K562 (cell line): ENCODE measurements at regions not wholly inside any gene's neighbourhood (a gene's known extent, or its start where the extent isn't known, plus 50 kb on each side); places are given as distances from the start of the nearest gene placed in this dataset.

ENCODE experiments used
- CBFA2T3 ChIP-seq: fragments of 450-650 bp; IDR thresholded peaks from 2 replicates; pipeline ENCODE4 v1.6.1; 2017
- DDX20 ChIP-seq: fragments of 450-650 bp; IDR thresholded peaks from 2 replicates; pipeline ENCODE4 v1.6.1; 2016; ENCODE audit warnings: missing genetic modification characterization, low read depth, mild to moderate bottlenecking, missing compliant biosample characterization, moderate library complexity
- DIDO1 ChIP-seq: fragments of 450-650 bp; IDR thresholded peaks from 2 replicates; pipeline ENCODE4 v1.6.1; 2016; ENCODE audit warnings: low read depth, missing biosample characterization, missing genetic modification characterization
- ETS2 ChIP-seq: IDR thresholded peaks from 2 replicates; pipeline ENCODE4 v1.6.1; 2016; ENCODE audit warnings: borderline replicate concordance, missing genetic modification characterization, mild to moderate bottlenecking, moderate library complexity, missing compliant biosample characterization; ENCODE audit not compliant: poor library complexity, severe bottlenecking
- KDM1A ChIP-seq, 2 experiments: fragments of 450-650 bp; IDR thresholded peaks; 2 replicates each; pipeline ENCODE4 v1.6.1; 2016; ENCODE audit warnings: mild to moderate bottlenecking in 2 of 2
- KLF6 ChIP-seq: fragments of 250-450 bp; sonication (Bioruptor Pico); IDR thresholded peaks from 2 replicates; pipeline ENCODE4 v1.4.0; 2020; ENCODE audit warnings: mild to moderate bottlenecking, moderate library complexity, borderline replicate concordance
- MIER1 ChIP-seq: fragments of 450-650 bp; IDR thresholded peaks from 2 replicates; pipeline ENCODE4 v1.6.1; 2016; ENCODE audit warnings: antibody characterized with exemption, mild to moderate bottlenecking, low read depth
- NFRKB ChIP-seq: fragments of 450-650 bp; IDR thresholded peaks from 2 replicates; pipeline ENCODE4 v1.6.1; 2016; ENCODE audit warnings: low read depth
- OTX1 ChIP-seq: fragments of 450-650 bp; formaldehyde crosslinking; IDR thresholded peaks from 2 replicates; pipeline ENCODE4 v1.4.0; 2022; ENCODE audit warnings: mild to moderate bottlenecking
- POLR3G ChIP-seq: IDR thresholded peaks from 2 replicates; pipeline ENCODE4 v1.6.1; 2011; ENCODE audit not compliant: insufficient read length, insufficient replicate concordance; ENCODE audit errors: extremely low read depth
- PTTG1 ChIP-seq: fragments of 450-650 bp; IDR thresholded peaks from 2 replicates; pipeline ENCODE4 v1.6.1; 2016; ENCODE audit warnings: low read depth, mild to moderate bottlenecking, missing genetic modification characterization, missing compliant biosample characterization
- SMAD3 ChIP-seq: fragments of 450-650 bp; formaldehyde crosslinking; conservative IDR thresholded peaks from 2 replicates; pipeline ENCODE4 v1.4.0; 2020; ENCODE audit warnings: mild to moderate bottlenecking
- TCFL5 ChIP-seq: fragments of 250-450 bp; sonication (Bioruptor Pico); conservative IDR thresholded peaks from 2 replicates; pipeline ENCODE4 v1.6.1; 2021; ENCODE audit warnings: mild to moderate bottlenecking, moderate library complexity, matching md5 sums
- ZKSCAN1 ChIP-seq: fragments of 150-350 bp; IDR thresholded peaks from 2 replicates; pipeline ENCODE4 v1.6.1; 2016; ENCODE audit warnings: low read depth, low read length
- ZNF311 ChIP-seq: fragments of 250-450 bp; sonication (Bioruptor Pico); IDR thresholded peaks from 2 replicates; pipeline ENCODE4 v1.4.0; 2020; ENCODE audit warnings: mild to moderate bottlenecking, moderate library complexity
- ZNF75A ChIP-seq: fragments of 450-650 bp; formaldehyde crosslinking; IDR thresholded peaks from 2 replicates; pipeline ENCODE4 v1.4.0; 2020; ENCODE audit warnings: mild to moderate bottlenecking
- ZNF785 ChIP-seq: fragments of 250-450 bp; sonication (Bioruptor Pico); IDR thresholded peaks from 2 replicates; pipeline ENCODE4 v1.4.0; 2020; ENCODE audit warnings: mild to moderate bottlenecking
- TF ChIP-seq, protein P1 (sequence below): fragments of 250-450 bp; sonication (Bioruptor Pico); IDR thresholded peaks from 2 replicates; pipeline ENCODE4 v1.4.0; 2020; ENCODE audit warnings: mild to moderate bottlenecking
- TF ChIP-seq, protein P2 (sequence below): fragments of 200-800 bp; sonication (Bioruptor generic); IDR thresholded peaks from 2 replicates; pipeline ENCODE4 v1.6.1; 2017; ENCODE audit warnings: missing genetic modification characterization, missing compliant biosample characterization
- TF ChIP-seq, protein P3 (sequence below): fragments of 450-650 bp; formaldehyde crosslinking; IDR thresholded peaks from 2 replicates; pipeline ENCODE4 v1.4.0; 2020; ENCODE audit warnings: mild to moderate bottlenecking, moderate library complexity
- TF ChIP-seq, protein P4 (sequence below): fragments of 450-650 bp; formaldehyde crosslinking; IDR thresholded peaks from 2 replicates; pipeline ENCODE4 v1.4.0; 2020; ENCODE audit warnings: mild to moderate bottlenecking, mixed read lengths
- TF ChIP-seq, protein P5 (sequence below): fragments of 250-450 bp; sonication (Bioruptor Pico); IDR thresholded peaks from 2 replicates; pipeline ENCODE4 v1.8.0; 2022; ENCODE audit warnings: inconsistent platforms

DNA sequence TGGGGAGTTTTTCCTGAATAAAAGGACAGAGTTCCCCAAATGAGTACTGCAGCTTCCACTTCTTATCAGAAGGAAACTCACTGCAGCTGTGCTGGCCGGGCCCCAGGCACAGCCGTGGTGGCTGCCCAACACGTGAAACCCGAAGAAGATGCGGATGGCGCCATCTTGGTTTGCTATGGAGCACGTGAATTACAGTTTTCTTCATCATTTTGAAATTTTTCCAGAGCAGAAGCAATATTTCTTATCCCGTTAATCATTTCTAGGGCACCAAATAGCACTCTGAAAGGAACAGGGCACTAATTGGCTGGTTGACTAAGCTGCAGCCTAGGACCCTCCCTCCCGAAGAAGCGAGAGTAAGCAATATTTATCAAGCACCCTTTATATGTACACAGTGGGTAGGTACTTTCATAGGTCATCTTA is 63.2 kb upstream of the EPS8L3 start (continued):
- TF ChIP-seq, protein P1, sequence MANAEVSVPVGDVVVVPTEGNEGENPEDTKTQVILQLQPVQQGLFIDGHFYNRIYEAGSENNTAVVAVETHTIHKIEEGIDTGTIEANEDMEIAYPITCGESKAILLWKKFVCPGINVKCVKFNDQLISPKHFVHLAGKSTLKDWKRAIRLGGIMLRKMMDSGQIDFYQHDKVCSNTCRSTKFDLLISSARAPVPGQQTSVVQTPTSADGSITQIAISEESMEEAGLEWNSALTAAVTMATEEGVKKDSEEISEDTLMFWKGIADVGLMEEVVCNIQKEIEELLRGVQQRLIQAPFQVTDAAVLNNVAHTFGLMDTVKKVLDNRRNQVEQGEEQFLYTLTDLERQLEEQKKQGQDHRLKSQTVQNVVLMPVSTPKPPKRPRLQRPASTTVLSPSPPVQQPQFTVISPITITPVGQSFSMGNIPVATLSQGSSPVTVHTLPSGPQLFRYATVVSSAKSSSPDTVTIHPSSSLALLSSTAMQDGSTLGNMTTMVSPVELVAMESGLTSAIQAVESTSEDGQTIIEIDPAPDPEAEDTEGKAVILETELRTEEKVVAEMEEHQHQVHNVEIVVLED (CRISPR knock-in tag), result peak; percentile 55
- TF ChIP-seq ZKSCAN1 (no peak), KLF6 (CRISPR knock-in tag) (peak; percentile 90; the same call in 1 of the 2 replicates), OTX1 (CRISPR knock-in tag) (peak; percentile 59; the same call in 1 of the 2 replicates), NFRKB (peak; percentile 74), POLR3G (no peak), MIER1 (no peak), DDX20 (peak; percentile 26; the same call in 1 of the 2 replicates), ETS2 (tag) (peak; percentile 41), CBFA2T3 (peak; percentile 62), PTTG1 (tag) (peak; percentile 65; the same call in 1 of the 2 replicates), ZNF785 (no peak), ZNF75A (CRISPR knock-in tag) (peak; percentile 48; the same call in 1 of the 2 replicates), TCFL5 (CRISPR knock-in tag) (0 out of 2 replicates have a peak, but pooled peaks have one; percentile 74), SMAD3 (CRISPR knock-in tag) (peak; percentile 88), ZNF311 (peak; percentile 86), DIDO1 (tag) (0 out of 2 replicates have a peak, but pooled peaks have one; percentile 42), KDM1A (IDR thresholded peaks at IDR 0.05) (0 out of 4 replicates have a peak, but pooled peaks of 1 of the 2 experiments have one; percentile 9)
- TF ChIP-seq, protein P2, sequence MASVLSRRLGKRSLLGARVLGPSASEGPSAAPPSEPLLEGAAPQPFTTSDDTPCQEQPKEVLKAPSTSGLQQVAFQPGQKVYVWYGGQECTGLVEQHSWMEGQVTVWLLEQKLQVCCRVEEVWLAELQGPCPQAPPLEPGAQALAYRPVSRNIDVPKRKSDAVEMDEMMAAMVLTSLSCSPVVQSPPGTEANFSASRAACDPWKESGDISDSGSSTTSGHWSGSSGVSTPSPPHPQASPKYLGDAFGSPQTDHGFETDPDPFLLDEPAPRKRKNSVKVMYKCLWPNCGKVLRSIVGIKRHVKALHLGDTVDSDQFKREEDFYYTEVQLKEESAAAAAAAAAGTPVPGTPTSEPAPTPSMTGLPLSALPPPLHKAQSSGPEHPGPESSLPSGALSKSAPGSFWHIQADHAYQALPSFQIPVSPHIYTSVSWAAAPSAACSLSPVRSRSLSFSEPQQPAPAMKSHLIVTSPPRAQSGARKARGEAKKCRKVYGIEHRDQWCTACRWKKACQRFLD (CRISPR knock-in tag), result peak; percentile 97
- TF ChIP-seq, protein P3, sequence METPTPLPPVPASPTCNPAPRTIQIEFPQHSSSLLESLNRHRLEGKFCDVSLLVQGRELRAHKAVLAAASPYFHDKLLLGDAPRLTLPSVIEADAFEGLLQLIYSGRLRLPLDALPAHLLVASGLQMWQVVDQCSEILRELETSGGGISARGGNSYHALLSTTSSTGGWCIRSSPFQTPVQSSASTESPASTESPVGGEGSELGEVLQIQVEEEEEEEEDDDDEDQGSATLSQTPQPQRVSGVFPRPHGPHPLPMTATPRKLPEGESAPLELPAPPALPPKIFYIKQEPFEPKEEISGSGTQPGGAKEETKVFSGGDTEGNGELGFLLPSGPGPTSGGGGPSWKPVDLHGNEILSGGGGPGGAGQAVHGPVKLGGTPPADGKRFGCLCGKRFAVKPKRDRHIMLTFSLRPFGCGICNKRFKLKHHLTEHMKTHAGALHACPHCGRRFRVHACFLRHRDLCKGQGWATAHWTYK, result peak; percentile 74
- TF ChIP-seq, protein P4, sequence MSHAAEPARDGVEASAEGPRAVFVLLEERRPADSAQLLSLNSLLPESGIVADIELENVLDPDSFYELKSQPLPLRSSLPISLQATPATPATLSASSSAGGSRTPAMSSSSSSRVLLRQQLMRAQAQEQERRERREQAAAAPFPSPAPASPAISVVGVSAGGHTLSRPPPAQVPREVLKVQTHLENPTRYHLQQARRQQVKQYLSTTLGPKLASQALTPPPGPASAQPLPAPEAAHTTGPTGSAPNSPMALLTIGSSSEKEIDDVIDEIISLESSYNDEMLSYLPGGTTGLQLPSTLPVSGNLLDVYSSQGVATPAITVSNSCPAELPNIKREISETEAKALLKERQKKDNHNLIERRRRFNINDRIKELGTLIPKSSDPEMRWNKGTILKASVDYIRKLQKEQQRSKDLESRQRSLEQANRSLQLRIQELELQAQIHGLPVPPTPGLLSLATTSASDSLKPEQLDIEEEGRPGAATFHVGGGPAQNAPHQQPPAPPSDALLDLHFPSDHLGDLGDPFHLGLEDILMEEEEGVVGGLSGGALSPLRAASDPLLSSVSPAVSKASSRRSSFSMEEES (CRISPR knock-in tag), result peak; percentile 97
- TF ChIP-seq, protein P5, sequence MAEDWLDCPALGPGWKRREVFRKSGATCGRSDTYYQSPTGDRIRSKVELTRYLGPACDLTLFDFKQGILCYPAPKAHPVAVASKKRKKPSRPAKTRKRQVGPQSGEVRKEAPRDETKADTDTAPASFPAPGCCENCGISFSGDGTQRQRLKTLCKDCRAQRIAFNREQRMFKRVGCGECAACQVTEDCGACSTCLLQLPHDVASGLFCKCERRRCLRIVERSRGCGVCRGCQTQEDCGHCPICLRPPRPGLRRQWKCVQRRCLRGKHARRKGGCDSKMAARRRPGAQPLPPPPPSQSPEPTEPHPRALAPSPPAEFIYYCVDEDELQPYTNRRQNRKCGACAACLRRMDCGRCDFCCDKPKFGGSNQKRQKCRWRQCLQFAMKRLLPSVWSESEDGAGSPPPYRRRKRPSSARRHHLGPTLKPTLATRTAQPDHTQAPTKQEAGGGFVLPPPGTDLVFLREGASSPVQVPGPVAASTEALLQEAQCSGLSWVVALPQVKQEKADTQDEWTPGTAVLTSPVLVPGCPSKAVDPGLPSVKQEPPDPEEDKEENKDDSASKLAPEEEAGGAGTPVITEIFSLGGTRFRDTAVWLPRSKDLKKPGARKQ (CRISPR knock-in tag), result peak; percentile 47; the same call in 1 of the 2 replicates
